ENCODE measurements at regions not wholly inside any gene's neighbourhood (a gene's known extent, or its start where the extent isn't known, plus 50 kb on each side); places are given as distances from the start of the nearest gene placed in this dataset.
A peak's percentile ranks its signal among the peaks of the same experiment; 100 is the strongest.

- no peaks in the 10 kb centered on the region for H3K36me3 ChIP-seq (ENCODE audit: control insufficient read depth, insufficient read depth, low read length)
- FAIRE-seq (no peak), DNase-seq (ENCODE audit: low read depth) (peak; percentile 88)
- TF ChIP-seq CTCF (IDR thresholded peaks at IDR 0.05; ENCODE audit: insufficient read depth, low read length, severe bottlenecking) = no peak
- no peak overlapping the region for H3K4me3 ChIP-seq (ENCODE audit: low read depth, low read length)
- H3K27me3 ChIP-seq (ENCODE audit: control insufficient read depth, insufficient read depth, low read length) = no peaks in the 10 kb centered on the region
These were observed 92.5 kb upstream of the C21orf91 start for GRCh38 chr21:17911628-17912027.

- Histone ChIP-seq H3K36me3 (ENCODE audit: control insufficient read depth, insufficient read depth, low read length) (no peaks in the 10 kb centered on the region), H3K4me3 (ENCODE audit: low read depth, low read length) (no peak overlapping the region), H3K27me3 (ENCODE audit: control insufficient read depth, insufficient read depth, low read length) (no peaks in the 10 kb centered on the region)
- TF ChIP-seq CTCF (IDR thresholded peaks at IDR 0.05; ENCODE audit: insufficient read depth, low read length, severe bottlenecking) = no peak
- no peak for FAIRE-seq
- no peak for DNase-seq (ENCODE audit: low read depth)
These were observed 84.9 kb upstream of the C21orf91 start for GRCh38 chr21:17903929-17904639.

GRCh38 chr21:17903029-17903806 lies 84.1 kb upstream of the C21orf91 start:
- TF ChIP-seq CTCF (IDR thresholded peaks at IDR 0.05; ENCODE audit: insufficient read depth, low read length, severe bottlenecking) = no peak
- H3K27me3 ChIP-seq (ENCODE audit: control insufficient read depth, insufficient read depth, low read length) = no peaks in the 10 kb centered on the region
- DNase-seq (ENCODE audit: low read depth) = peak; percentile 61
- no peak overlapping the region for H3K4me3 ChIP-seq (ENCODE audit: low read depth, low read length)
- H3K36me3 ChIP-seq (ENCODE audit: control insufficient read depth, insufficient read depth, low read length) = no peaks in the 10 kb centered on the region
- no peak for FAIRE-seq

GRCh38 chr21:17901458-17902079 lies 82.4 kb upstream of the C21orf91 start:
- H3K27me3 ChIP-seq (ENCODE audit: control insufficient read depth, insufficient read depth, low read length) = no peaks in the 10 kb centered on the region
- no peaks in the 10 kb centered on the region for H3K36me3 ChIP-seq (ENCODE audit: control insufficient read depth, insufficient read depth, low read length)
- no peak for TF ChIP-seq CTCF (IDR thresholded peaks at IDR 0.05; ENCODE audit: insufficient read depth, low read length, severe bottlenecking)
- H3K4me3 ChIP-seq (ENCODE audit: low read depth, low read length) = no peak overlapping the region
- FAIRE-seq = no peak
- DNase-seq (ENCODE audit: low read depth) = peak; percentile 30

- TF ChIP-seq CTCF (IDR thresholded peaks at IDR 0.05; ENCODE audit: insufficient read depth, low read length, severe bottlenecking) = no peak
- no peak overlapping the region for H3K4me3 ChIP-seq (ENCODE audit: low read depth, low read length)
- DNase-seq (ENCODE audit: low read depth) = no peak
- H3K36me3 ChIP-seq (ENCODE audit: control insufficient read depth, insufficient read depth, low read length) = no peaks in the 10 kb centered on the region
- FAIRE-seq = no peak
- no peaks in the 10 kb centered on the region for H3K27me3 ChIP-seq (ENCODE audit: control insufficient read depth, insufficient read depth, low read length)
These were observed 81.8 kb upstream of the C21orf91 start for GRCh38 chr21:17900990-17901385.
